ENCODE measurements at regions not wholly inside any gene's neighbourhood (a gene's known extent, or its start where the extent isn't known, plus 50 kb on each side); places are given as distances from the start of the nearest gene placed in this dataset.
A peak's percentile ranks its signal among the peaks of the same experiment; 100 is the strongest.

DNA sequence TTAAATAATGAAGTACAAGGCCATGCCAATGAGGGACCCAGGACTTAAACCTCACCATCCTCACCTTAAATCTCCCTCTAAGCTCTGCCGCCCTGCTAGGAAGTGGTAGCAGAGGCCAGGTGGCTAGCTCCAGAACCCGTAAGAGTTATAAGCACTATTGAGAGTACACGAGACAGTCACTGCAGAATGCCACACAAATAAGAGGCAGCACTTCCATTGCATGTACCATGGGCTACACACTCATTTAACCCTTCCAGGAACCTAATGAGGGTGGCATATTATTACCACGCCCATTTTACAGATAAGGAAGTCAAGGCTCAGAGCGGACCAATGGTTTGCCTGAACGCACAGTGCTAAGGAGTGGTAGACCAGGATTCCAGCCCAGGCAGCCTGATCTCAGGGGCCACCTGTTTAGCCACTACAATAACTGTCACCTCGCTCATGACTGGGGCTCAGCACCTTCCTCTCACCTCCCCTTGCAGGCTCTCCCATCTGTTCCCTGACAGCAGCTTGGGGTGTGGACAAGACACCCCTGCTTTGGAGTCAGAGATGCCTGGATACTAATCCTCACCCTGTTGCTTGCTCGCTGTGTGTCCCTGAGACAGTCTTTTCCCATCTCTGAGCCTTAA, 54.8 kb upstream of the ID3 start:
- DNase-seq = no peak

- no peak for DNase-seq
These were observed 54.1 kb upstream of the ID3 start for GRCh38 chr1:23613191-23614031.

DNA sequence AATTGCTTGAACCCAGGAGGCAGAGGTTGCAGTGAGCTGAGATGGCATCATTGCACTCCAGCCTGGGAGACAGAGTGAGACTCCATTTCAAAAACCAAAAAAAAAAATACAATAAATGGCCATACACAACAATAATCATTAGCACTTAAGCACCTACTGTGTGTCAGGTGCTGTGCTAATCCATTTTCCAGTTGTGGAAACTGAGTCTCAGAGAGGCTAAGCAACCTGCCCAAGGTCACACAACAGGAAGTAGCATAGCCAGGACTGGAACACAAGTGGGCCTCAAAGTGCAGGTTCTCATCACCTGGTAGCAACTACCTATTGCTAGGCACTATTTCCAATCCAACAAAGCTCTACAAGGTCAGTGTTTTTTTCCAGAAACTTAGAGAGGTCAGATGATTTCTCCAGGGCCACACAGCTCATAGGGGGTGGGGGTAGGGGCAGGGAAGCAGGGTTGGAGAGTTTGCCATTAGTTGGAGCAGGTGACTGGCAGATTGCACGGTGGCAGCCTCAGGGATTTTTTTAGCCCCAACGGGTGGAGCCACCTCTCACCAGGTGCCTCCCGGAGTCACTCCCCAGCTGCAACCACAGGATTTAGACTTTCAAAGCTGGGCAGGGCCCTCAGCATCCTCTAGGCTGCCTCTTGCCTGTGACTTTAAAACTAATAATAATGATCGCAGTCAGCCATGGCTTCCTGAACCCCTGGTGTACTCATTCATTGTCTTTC, 52.5 kb upstream of the ID3 start:
- no peak for DNase-seq

GRCh38 chr1:23610677-23611076, 51.4 kb upstream of the ID3 start:
- DNase-seq = no peak

DNA sequence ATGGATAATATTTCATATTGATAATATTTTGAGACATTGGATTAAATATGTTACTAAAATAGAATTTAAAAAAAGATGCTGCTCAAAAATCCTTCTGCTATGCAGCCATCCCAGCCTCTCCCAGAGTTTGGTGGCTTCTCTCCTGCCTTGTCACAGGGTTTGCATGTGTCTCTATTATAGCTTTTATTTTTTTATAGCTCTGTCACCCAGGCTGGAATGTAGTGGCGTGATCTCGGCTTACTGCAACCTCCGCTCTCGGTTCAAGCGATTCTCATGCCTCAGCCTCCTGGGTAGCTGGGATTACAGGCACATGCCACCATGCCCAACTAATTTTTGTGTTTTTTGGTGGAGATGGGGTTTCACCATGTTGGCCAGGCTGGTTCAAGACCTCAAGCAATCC, 50.7 kb upstream of the ID3 start:
- peak; percentile 72 for DNase-seq
